Activated naive CD4-positive, alpha-beta T cell treated with anti-CD3 and anti-CD28 coated beads, Interleukin-2, amount 50 U/mL, for 16 hours (primary cell): ENCODE measurements at regions not wholly inside any gene's neighbourhood (a gene's known extent, or its start where the extent isn't known, plus 50 kb on each side); places are given as distances from the start of the nearest gene placed in this dataset.

ENCODE experiments used
- DNase-seq: peaks from one replicate; pipeline ENCODE4 v3.0.0-alpha.2; 2020

DNA sequence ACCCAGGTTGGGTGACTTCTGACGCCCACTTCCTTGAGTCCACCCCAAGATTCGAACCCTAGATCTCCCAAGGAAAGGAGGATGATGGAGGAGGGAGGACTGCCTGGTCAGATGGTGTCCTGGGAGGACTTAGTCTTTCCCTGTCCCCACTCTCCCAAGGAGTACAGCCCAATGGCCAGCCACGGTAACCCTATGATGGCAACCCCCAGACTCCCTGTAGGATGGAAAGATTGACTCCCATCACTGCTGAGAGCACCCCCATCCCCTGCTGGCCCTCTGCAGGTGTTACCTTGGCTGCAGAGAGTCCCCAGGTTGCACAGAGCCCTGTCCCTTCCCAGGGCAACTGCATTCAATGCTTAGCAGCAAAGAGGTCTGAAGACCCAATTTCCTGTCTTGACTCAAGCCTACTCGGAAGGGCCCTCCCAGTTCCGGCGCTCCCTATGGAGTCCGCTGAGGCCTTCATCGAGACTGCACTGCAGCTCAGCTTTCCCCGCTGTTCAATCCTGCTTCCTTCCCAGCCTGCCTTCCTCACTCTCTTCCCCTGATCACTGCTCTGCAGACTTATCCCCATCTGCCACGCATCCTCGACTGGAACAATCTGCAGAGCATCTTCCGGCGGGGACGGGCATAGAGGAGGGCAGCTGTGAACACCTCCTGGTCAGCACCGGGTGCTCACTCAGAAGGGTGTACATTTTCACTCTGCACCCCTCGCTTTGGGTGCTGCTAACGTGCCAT, 50.8 kb upstream of the OCM2 start:
- DNase-seq, result no peak

DNA sequence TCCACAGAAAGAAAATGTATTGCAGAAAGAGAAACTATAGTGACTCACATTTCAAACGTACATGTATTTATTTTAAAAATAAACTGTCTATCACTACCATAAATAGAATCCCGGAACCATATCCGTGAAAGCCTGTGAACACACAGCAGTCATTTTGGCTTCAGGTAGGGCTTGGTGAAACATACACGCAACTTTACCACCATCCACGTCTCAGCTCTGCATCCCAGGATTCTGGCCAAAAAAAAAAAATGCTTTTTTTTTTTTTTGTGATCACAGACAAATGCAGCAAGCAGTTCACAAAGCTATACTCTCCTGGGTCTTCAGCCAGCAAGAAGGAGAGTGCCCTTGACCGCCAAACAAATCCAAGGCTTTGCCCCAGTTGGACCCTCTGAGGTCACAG, 56.8 kb upstream of the OCM2 start:
- DNase-seq, result no peak

DNA sequence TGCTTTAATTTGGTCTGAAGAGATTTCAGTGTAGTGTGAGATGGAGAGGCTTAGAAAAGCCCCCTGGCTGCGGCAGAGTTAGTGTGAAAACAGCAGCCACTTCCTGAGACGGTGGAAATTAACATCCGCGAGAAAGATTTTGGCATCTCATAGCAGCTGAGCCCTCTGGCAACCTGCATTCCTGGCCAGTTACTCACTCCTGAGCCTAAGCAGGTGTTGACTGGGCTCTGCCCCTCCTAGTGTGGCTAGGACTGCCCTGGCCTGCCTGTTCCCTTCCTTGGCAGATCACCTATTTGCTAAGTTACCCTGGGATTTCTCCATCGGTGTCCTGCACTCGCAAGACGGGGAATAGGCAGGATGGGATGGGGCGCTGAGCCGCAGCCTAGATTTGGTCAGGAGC, 57.6 kb upstream of the LMTK2 start:
- DNase-seq, result no peak

DNA sequence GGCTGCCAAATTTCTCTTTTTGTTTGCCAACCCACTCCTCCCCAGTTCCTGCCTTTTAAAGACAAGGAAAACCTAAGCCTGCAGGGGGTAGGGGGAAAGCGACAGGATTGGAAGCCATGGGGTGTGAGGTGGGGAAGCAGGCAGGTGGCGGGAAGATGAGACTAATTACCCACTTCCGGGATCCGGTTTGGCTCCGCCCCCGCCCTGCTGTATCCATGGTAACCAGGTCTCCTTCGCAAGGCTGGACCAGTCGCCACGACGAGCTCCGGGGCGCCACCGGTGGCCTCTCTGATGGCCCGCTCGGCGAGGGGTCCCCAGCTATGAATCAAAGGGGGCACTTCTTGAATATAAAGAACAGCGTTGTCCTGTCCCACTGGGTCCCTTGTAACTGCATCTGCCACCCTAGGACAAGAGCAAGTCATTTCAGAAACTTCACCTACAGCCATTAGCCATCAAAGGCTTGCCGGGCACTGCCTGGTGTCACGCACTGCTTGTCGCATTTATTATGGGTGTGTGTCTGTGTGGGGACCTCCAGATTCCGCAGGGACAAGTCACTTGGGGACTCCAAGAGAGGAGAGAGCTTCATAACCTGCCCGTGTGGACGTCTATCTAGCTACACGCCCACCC, 55.4 kb upstream of the LMTK2 start:
- DNase-seq, result peak; percentile 58

DNA sequence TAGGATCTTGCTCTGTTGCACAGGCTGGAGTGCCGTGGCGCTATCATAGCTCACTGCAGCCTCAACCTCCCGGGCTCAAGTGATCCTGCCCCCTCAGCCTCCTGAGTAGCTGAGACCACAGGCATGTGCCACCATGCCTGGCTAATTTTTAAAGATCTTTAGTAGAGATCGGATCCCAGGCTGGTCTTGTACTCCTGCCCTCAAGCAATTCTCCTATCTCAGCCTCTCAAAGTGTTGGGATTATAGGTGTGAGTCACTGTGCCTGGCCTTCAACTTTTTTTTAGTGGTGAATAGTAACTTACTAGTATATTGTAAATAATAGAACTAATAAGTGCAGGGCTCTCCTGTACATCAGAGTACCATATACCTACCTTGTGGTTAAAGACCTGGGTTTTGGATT, 52.1 kb upstream of the LMTK2 start:
- no peak for DNase-seq

DNA sequence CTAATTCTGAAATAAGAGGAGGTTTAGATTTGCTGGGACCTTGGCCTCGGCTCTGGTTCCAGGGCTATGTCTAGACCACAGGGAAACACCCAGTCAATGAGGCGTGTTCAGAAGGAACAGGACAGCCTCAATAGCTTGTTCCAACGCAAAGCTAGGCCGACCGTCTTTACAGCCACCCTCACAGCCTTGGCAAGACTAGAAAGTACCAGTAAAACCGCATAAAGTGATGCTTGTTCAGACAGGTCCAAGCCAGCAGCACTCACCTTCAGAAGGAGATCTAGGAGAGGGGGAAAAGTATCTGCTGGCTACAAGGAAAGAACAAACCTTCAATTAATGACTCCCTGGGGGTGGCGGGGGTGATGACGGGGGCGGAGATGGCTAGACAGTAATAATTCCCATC, 50.1 kb upstream of the LMTK2 start:
- no peak for DNase-seq
